ENCODE measurements at regions not wholly inside any gene's neighbourhood (a gene's known extent, or its start where the extent isn't known, plus 50 kb on each side); places are given as distances from the start of the nearest gene placed in this dataset.

- Histone ChIP-seq H3K27ac (no peak overlapping the region), H3K36me3 (no peaks in the 10 kb centered on the region), H3K4me3 (no peak overlapping the region), H3K4me1 (peaks cover 0 to 5% (median 0%) of the 10 kb centered on the region in 4 donors), H3K9me3 (no peaks in the 10 kb centered on the region), H3K27me3 (no peaks in the 10 kb centered on the region)
- no peak for TF ChIP-seq CTCF (IDR thresholded peaks at IDR 0.05)
- no peak for TF ChIP-seq POLR2A (IDR thresholded peaks at IDR 0.05)
- intact Hi-C loops (cut with DNase I) = no loop called here
- no peak for DNase-seq
- 73% methylated on average over 4 of the region's 4 CpGs for WGBS (ENCODE audit: insufficient coverage, low coverage, low lambda C conversion rate, missing lambda C conversion rate)
- ATAC-seq = no peak
Measured at GRCh38 chr2:15805772-15806171, 134.6 kb upstream of the MYCN start.

- no peak for DNase-seq
- ATAC-seq = no peak
- WGBS (ENCODE audit: insufficient coverage, low coverage, low lambda C conversion rate, missing lambda C conversion rate) = 78% methylated on average over 7 of the region's 9 CpGs
- Histone ChIP-seq H3K4me1 (peaks cover 0 to 5% (median 0%) of the 10 kb centered on the region in 4 donors), H3K4me3 (no peak overlapping the region), H3K36me3 (no peaks in the 10 kb centered on the region), H3K27me3 (no peaks in the 10 kb centered on the region), H3K9me3 (no peaks in the 10 kb centered on the region), H3K27ac (no peak overlapping the region)
- TF ChIP-seq POLR2A (IDR thresholded peaks at IDR 0.05) (no peak), CTCF (IDR thresholded peaks at IDR 0.05) (no peak)
- intact Hi-C loops (cut with DNase I) = no loop called here
Measured at GRCh38 chr2:15806801-15807417, 133.4 kb upstream of the MYCN start.

- no peak for DNase-seq
- 85% methylated on average over 8 of the region's 18 CpGs for WGBS (ENCODE audit: insufficient coverage, low coverage, low lambda C conversion rate, missing lambda C conversion rate)
- no peaks in the 10 kb centered on the region for H3K27me3 ChIP-seq
Measured at GRCh38 chr2:15807418-15808203, 132.7 kb upstream of the MYCN start.

GRCh38 chr2:15808204-15808910, 132.0 kb upstream of the MYCN start:
- Histone ChIP-seq H3K27me3 (no peaks in the 10 kb centered on the region), H3K4me3 (no peak overlapping the region), H3K27ac (no peak overlapping the region), H3K4me1 (no peaks in the 10 kb centered on the region), H3K9me3 (no peaks in the 10 kb centered on the region), H3K36me3 (no peaks in the 10 kb centered on the region)
- TF ChIP-seq POLR2A (IDR thresholded peaks at IDR 0.05) (no peak), CTCF (IDR thresholded peaks at IDR 0.05) (no peak)
- ATAC-seq = no peak
- WGBS (ENCODE audit: insufficient coverage, low coverage, low lambda C conversion rate, missing lambda C conversion rate) = 83% methylated on average over 18 of the region's 28 CpGs
- intact Hi-C loops (cut with DNase I) = no loop called here
- no peak for DNase-seq

More at GRCh38 chr2:15807418-15808203, 132.7 kb upstream of the MYCN start:
- no peak for TF ChIP-seq CTCF (IDR thresholded peaks at IDR 0.05)
- Histone ChIP-seq H3K36me3 (no peaks in the 10 kb centered on the region), H3K27ac (no peak overlapping the region), H3K4me3 (no peak overlapping the region), H3K4me1 (peaks cover 0 to 5% (median 0%) of the 10 kb centered on the region in 4 donors), H3K9me3 (no peaks in the 10 kb centered on the region)
- peak in 1 of 4 donors; percentile 26 for ATAC-seq
- intact Hi-C loops (cut with DNase I) = no loop called here

Measured in right lobe of liver (tissue), 6 donors.